ENCODE measurements at regions not wholly inside any gene's neighbourhood (a gene's known extent, or its start where the extent isn't known, plus 50 kb on each side); places are given as distances from the start of the nearest gene placed in this dataset.
A peak's percentile ranks its signal among the peaks of the same experiment; 100 is the strongest.
"Not testable (repeated sequence)": the region's sequence is repeated elsewhere in the genome, so short reads cannot be mapped to it uniquely, and the experiment has no call there.

GRCh38 chr3:178088963-178089362 lies 447.3 kb upstream of the KCNMB2 start:
- DNase-seq: no peak

- DNase-seq: no peak
These were observed 445.3 kb upstream of the KCNMB2 start for GRCh38 chr3:178090899-178091298.

GRCh38 chr3:178095522-178095921 lies 440.7 kb upstream of the KCNMB2 start:
- no peak for DNase-seq

GRCh38 chr3:178096955-178097354 lies 439.3 kb upstream of the KCNMB2 start:
- no peak for DNase-seq

GRCh38 chr3:178097576-178097975 lies 438.7 kb upstream of the KCNMB2 start:
- DNase-seq: no peak

- DNase-seq: no peak
These were observed 437.0 kb upstream of the KCNMB2 start for GRCh38 chr3:178099274-178099673.

GRCh38 chr3:178099862-178100261 lies 436.4 kb upstream of the KCNMB2 start:
- DNase-seq: no peak

GRCh38 chr3:178100908-178101307 lies 435.3 kb upstream of the KCNMB2 start:
- no peak for DNase-seq

- no peak for DNase-seq
These were observed 433.1 kb upstream of the KCNMB2 start for GRCh38 chr3:178103140-178103539.

GRCh38 chr3:178107804-178108203 lies 428.4 kb upstream of the KCNMB2 start:
- DNase-seq: no peak

- DNase-seq: no peak
These were observed 426.5 kb upstream of the KCNMB2 start for GRCh38 chr3:178109691-178110090.

GRCh38 chr3:178112134-178112533 lies 424.1 kb upstream of the KCNMB2 start:
- no peak for DNase-seq

- not testable (repeated sequence) for DNase-seq
These were observed 423.7 kb upstream of the KCNMB2 start for GRCh38 chr3:178112552-178112951.

GRCh38 chr3:178117641-178118040 lies 418.6 kb upstream of the KCNMB2 start:
- no peak for DNase-seq

GRCh38 chr3:178119608-178120295 lies 416.5 kb upstream of the KCNMB2 start:
- DNase-seq: not testable (repeated sequence)

- DNase-seq: no peak
These were observed 415.9 kb upstream of the KCNMB2 start for GRCh38 chr3:178120367-178120766.

- no peak for DNase-seq
These were observed 409.6 kb upstream of the KCNMB2 start for GRCh38 chr3:178126686-178127085.

- DNase-seq: no peak
These were observed 409.0 kb upstream of the KCNMB2 start for GRCh38 chr3:178127221-178127620.

- DNase-seq: no peak
These were observed 407.1 kb upstream of the KCNMB2 start for GRCh38 chr3:178129109-178129508.

- no peak for DNase-seq
These were observed 404.4 kb upstream of the KCNMB2 start for GRCh38 chr3:178131801-178132200.

GRCh38 chr3:178137206-178137605 lies 399.0 kb upstream of the KCNMB2 start:
- DNase-seq: no peak

- DNase-seq: no peak
These were observed 398.4 kb upstream of the KCNMB2 start for GRCh38 chr3:178137831-178138230.

GRCh38 chr3:178139116-178139515 lies 397.1 kb upstream of the KCNMB2 start:
- no peak for DNase-seq

- peak; percentile 71 for DNase-seq
These were observed 395.5 kb upstream of the KCNMB2 start for GRCh38 chr3:178140531-178141304.

GRCh38 chr3:178141305-178141684 lies 394.9 kb upstream of the KCNMB2 start:
- not testable (repeated sequence) for DNase-seq
